GM19395 (cell line): ENCODE measurements at regions not wholly inside any gene's neighbourhood (a gene's known extent, or its start where the extent isn't known, plus 50 kb on each side); places are given as distances from the start of the nearest gene placed in this dataset.

ENCODE experiments used
- ATAC-seq: cut with Tn5 transposase; IDR thresholded peaks from one replicate; pipeline ENCODE4 v1.9.1; 2021; ENCODE audit warnings: mild to moderate bottlenecking, moderate library complexity; ENCODE audit not compliant: unreplicated experiment

DNA sequence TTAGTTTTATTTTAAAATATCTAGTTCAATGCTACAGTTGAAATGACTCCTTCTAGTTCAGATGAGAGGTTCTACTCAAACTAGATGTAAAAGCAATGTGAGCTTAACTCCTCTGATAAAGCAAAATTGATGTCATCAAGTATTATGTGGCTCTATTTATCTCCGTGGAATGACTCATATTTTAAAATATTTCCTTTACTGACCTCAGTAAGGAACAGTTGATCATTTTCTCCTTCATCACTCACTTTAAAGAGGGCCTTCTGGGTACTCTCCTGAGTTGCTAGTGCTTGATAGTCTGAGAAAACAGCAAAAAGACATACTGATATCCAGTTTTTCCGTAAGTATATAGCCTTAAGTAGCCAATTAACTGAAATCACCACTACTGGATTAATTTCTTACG, 1099.3 kb downstream of the ROBO2 start:
- no peak for ATAC-seq

DNA sequence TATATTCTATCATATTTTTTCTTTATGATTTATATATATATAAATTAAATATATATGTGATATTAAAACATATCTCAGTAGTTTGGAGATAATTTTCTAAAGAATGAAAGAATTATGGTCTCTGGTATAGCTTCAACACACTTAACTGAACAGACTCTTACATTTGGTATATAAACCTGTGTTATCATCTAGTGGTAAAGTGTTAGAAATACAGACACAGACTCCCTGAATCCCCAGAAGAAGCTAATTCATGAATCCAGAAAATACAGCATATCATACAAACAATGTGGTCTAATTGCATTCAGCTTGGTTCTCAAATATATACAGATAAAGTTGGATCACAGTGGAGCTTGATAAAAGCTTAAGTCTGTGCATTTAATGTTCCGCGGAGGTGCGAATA, 1100.4 kb downstream of the ROBO2 start:
- no peak for ATAC-seq

DNA sequence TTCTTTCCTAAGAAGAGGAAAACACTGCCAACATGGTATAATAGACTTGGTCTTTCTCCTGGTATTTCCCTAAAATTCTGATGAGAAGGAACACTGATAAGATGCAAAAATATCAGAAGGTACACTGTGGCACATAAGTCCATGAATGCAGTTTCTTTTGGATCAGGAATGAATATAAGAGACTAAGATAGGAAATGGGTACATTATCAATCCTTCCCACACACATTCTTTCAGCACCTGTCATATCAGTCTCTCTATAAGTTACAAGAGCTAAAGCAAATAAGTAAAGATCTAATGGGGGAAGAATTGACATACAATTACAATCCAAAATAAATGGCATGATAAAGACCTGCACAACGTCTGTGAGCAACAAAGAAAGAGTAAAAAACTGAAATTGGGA, 1101.0 kb downstream of the ROBO2 start:
- ATAC-seq, result no peak

DNA sequence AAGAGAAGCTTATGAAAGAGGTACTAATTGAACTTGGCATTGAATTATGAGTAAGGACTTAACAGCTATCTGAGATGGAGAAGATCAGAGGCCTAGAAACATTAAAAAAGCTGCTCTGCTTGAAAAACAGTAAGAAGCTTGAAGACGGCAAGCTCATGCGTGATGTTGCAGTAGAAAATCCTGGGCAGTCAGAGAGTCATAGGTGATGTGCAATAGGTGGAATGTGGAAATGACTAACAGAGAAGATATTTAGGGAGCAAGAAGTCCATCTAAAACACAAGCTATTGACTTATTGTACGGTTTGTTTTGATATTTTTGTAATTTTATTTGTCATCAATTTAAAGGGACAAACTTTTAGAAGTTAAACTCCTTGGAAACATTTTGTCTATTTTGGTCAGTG, 1101.4 kb downstream of the ROBO2 start:
- ATAC-seq, result no peak

DNA sequence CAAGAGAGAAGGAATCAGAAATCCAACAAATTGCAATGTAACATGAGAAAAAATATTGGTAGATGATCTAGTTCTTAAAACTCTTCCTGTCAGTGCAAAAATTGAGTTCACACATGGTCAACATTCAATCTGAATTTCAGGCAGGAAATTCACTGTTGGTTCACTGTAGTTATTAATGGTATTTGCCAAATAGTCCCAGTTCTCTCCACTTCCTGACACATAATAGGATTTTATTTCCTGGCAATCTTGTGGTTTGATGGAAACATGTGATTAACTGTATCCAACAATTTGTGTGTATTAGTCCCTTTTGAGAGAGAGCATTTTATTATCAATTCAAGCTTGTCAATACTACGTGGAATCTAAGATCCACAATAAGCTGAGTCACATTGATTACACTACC, 1103.1 kb downstream of the ROBO2 start:
- ATAC-seq, result no peak

DNA sequence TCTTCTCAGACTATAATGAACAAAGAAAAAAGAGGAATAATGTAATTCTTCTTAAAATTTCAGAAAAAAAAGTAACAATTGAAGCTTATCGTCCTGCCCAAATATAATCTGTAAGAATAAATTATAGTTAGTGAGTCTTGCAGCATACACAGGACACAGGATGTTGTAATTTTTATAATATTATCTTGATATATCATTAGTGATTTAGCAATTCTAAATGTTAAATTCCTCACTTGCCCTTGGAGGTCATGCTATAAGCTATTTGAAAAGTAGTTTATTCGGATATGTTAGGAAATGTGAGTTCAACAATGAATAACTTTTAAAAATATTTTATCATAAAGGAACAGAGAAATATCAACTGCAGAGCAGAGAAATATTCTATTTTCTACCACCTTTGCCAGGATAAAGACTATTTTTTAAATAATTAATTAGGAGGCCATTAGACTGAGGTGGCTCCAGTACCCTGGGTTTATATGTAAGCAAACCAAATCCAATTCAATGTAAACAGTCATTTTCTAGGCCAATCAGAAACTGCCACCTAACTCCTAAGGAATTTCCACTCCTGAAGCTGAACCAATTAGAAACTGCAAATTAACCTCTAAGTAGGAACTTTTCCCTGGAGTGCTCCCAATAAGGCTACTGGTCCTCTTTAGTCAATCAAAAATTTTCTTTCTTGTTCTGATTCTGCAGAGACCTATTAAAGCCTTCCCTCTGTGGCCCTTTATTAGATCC, 1109.3 kb downstream of the ROBO2 start:
- no peak for ATAC-seq

DNA sequence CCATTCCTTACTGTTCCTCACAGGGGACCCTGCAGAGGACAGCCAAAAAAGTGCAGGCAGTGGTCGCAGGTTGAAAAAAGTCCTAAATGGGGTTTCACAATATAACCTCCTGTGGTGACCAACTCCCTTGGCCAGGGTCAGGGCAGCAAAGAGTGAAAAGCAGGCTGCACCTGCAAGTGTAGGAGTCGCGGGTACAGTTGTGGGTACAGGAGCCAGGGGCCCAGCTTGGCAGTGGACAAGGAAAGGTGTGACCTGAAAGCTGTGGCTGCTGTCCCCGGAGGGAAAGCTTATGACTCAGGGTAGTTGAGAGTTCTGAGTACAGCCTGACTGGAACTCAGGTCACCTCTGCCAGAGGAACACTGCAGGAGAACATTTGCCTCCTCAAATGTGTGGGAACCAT, 1114.1 kb downstream of the ROBO2 start:
- ATAC-seq, result no peak

DNA sequence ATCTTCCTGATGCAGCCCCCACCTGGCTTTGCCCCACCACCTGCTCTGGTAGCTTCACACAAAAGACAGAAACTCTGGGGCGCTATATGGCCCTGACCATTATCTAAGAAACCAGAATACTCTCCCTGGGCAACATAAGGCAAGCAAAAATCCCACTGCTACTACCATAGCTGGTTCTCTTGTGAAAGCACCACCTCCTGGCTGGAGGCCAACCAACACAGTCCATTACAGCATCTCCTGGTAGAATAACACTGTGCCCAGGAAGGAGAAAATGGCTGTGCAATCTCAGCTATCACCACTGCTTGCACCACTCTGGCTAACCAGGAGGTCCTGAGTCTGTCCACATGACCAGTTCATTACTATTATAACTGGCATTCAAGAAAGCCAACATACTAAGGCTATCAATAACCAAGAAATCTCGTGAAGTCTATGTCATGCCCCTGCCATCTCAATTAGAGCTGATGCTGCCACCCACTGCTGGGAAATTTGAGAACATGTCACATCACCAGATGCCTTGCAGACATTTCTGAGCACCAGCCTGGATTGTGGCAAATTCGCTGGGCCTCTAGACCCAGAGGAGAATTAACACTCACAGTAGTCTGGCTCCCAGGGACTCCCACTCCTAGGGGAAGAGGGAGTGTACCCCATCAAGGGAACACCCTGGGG, 1114.8 kb downstream of the ROBO2 start:
- ATAC-seq, result no peak

DNA sequence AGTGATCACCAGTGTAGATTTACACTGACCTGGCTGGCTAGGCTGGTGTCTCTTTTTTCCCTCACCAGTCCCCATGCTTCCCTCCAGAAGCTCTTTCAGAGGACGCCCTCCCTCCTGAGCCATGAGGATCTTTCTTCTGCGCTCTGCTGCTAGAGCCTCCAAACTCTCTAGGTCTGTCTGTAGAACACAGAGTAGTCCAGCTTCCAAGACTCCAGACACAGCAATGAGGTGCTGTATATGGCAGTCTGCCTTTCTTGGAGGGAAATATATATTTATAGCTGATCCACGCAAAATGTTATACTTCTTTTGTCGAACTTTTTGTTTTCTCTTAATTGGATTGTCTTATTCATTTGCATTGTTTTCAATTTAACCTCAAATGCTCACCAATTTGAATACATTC, 1121.8 kb downstream of the ROBO2 start:
- no peak for ATAC-seq

DNA sequence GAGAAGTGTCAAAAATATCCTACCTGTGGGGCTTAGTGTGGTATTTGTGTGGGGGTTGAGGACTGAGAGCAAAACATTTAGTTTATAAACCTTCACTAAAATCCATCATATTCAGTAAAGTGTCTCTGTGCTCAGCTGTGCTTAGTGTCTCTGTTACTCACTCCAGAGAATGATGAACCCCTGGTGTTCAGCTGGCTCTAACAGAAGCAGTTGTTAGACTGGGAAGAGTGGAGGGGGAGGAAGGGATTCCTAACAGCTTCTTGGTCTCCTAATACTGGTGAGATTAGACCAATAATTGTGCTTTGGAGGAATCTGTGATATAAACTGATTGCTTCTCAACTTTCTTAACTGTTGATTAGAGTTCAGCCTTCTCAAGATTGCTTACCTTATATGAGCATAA, 1123.5 kb downstream of the ROBO2 start:
- ATAC-seq, result no peak

DNA sequence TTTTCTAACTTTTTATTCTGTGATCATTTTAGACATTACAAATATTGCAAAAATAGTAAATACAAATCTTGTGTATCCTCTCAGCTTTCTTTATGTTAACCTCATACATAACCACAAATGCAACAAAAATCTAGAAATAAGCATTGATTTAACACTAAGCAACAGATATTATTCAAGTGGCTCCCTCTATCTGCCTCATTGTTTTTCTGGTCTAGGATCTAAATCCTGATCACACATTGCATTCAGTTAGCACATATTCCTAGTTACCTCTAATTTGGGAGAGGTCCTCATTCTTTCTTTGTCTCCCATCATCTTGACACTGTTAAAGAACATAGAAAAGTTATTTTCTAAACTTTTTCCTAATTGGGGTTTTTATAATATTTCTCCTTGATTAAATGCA, 1126.0 kb downstream of the ROBO2 start:
- no peak for ATAC-seq

DNA sequence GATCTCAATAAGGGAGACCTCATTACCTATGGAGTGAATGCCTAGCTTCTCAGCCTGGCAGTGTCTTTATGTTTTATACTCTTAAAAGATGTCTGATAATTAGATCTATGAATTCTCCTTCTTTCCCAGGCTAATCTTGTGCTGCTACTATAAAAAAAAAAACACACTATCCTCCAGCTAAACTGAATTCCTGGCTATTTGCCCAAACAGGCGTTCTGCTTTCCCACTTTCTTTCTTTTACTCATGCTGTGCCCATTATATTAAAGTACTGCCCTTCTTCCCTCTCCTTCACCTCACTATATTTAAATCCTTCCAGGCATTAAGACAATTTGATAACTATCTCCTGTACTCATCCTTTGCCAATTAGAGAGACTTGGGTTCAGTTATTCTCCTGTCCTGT, 1134.9 kb downstream of the ROBO2 start:
- ATAC-seq, result no peak

DNA sequence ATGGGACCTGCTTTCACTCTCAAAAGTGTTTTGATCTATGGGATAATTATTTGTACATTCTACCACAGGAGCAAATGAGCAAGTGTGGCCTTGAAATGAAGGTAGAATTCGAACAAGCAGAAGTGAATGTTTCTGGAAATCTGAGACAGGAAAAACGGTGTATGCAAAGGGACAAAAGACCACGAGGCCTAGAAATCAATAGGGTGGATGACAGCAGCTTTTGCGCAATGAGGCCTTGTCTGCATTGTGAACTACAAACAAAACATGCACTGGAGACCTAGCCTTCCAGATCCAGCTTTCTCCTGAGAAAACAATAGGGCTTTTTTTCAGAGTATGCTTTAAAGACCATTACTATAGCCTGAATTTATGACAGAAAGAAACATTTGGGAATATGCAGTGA, 1137.0 kb downstream of the ROBO2 start:
- no peak for ATAC-seq

DNA sequence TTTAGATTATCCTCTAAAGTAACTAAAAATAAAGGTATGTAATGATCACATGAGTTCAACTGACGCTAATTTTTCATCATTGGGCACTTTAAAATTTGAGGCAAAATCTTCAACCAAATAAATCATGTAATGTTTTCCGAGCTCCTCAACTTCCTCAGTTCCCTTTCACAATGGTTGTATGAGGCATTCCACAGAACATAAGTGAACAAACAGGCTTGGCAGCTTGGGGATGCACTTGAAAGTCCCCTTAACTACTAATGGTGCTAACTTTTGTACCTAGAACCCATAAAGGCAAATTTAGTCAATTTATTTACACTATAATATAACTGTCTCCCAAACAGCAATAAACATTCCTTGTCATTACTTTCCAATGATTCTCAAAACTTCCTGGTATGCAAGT, 1137.9 kb downstream of the ROBO2 start:
- no peak for ATAC-seq

DNA sequence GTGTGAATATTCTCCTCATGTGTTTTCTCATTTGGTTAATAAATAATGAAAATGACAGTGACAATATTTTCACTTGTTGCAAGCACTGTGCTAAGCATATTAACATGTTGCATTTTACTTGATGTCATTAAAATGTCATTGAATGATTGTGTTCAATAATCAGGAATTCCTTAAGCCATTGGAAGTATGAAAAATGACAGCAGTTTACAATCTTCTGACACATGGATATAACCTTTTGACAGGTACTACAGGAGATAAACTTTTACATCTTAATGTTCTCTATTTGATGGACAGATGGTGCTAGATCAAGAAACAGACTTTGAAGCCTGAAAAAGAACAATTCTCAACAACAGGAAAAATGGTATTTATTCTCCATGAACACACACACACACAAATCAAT, 1138.3 kb downstream of the ROBO2 start:
- no peak for ATAC-seq

DNA sequence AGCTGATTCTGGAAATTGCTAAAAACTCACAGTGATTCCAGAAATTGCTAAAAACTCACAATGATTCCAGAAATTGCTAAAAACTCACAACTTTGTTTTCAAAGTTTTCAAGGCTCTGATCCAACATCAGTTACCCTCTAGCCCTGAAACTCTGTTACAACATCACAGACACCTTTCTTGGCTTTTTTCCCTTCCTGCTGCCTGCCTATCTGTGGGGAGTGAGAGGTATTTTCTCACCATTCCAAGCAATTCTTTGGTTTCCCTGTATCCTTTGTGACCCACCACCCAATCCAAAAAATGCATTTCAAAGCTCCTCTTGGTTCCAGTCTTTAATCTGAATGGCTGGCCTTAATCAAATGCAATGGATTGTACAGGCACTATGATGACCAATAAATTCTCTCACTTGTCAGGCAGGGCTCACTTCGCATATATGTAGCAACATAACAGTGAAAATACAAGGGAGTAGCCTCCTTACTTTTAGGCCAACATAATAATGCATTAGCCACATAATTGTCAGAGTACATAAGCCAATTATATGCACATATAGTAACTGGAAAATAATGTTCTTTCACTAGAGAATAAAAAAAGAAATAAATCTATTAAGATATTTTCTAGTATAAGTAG, 1139.0 kb downstream of the ROBO2 start:
- no peak for ATAC-seq

DNA sequence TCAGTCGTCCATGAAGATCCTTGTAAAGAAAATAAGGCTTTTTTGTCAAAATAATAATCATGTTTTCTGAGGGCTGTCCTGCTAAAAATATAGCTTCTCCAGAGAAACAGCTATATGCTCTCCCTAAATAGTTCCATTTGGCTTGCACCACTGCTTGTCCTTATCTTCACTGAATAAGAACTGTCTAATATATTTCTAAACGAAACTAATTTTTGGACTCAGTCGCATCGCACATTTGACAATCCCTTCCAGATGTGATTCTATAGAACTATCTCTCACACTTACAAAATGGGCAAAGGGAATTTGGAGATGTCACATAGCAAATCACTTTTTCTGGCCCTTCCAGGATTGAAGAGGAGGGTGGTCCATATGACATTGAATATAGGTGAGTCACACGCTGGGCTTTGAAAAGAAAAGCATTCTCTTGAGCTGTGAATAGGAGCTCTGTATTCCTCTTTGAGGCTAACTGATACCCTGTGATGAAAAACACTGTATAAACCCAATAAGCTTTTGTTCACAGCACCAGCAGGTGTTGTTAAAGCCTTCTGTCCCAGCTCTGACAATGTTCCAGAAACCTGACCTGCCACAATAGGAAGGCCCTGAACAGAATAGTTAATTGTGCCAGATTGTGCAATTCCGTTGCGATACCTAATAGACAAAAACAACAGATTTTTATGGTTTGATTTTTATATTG, 1144.2 kb downstream of the ROBO2 start:
- no peak for ATAC-seq

DNA sequence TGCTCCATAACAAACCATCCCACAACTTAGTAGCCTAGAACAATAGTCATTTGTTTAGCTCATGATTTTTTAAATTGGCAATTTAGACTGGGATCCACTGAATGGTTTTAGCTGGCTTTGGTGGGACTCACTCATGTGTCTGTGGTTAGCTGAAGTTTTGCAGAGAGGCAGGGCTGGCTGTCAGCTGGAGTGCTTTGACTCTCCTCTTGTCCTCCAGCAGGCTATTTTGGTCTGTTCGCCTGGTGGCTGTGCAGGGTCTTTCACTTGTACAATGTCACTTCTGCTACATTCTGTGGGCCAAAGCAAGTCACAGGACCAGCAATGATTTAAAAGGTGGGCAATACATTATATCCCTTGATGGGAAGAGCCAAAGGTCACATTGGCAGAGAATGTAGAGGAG, 1146.5 kb downstream of the ROBO2 start:
- no peak for ATAC-seq

DNA sequence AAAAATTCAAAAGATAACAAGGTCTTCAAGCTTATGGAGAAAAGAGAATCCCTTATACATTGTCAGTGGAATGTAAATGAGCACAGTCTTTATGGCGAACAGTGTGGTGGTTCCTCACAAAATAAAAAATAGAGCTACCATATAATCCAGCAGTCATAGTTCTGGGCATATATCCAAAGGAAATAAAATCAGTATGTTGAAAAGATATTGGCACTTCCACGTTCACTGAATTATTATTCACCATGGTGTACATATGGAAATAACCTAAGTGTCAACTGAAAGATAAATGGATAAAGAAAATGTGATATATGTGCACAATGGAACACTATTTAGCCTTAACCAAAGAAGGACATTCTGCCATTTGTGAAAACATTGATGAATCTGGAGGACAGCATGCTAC, 1161.2 kb downstream of the ROBO2 start:
- ATAC-seq, result no peak

DNA sequence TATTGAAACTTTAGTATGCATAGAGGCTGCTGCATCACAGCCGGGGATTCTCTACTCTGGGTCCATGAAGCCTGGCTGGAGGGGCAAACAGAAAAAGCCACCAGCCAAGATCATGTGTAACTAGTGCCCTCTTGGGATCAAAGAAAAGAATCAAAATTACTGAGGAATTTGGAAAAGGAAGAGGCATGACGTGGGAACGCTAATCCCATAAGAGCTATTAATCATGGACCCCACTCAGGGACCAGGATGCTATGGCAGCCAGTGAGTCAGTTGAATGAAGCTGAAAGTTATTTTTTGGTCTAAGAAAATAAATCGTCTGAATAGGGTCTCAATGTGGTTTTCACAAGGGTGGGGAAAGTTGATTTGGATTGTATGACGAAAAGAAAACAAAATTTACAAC, 1165.1 kb downstream of the ROBO2 start:
- ATAC-seq, result no peak

DNA sequence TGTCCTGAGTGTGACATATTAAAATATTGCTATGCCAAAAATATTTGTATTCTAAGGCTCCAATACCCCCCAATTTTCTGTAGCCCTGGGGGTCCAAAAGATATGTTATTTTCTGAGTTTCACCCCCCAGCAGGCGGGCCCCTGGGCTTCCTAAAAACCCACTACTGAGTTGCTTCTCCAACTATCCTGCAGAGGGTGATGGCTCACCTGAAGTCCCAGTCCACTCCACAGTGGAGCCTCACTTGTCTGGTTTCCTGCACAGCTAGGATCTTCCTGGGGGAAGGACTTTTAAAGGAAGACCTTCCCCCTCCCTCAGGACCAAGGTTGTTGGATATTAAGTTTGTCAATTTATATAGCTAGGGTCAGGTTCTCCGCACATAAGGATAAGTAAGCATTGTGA, 1181.4 kb downstream of the ROBO2 start:
- ATAC-seq, result no peak

DNA sequence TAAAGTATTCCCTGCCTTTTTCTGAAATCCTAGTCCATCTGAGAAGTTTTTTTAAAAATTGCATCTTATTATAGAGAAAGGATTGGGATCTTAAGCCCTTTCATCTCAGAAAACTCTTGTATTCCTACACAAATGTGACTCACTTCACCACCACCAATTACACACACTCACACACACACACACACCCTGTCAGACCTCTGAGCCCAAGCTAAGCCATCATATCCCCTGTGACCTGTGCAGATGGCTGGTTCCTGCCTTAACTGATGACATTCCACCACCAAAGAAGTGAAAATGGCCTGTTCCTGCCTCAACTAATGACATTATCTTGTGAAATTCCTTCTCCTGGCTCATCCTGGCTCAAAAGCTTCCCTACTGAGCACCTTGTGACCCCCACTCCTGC, 1181.9 kb downstream of the ROBO2 start:
- ATAC-seq, result no peak
